ENCODE measurements at regions not wholly inside any gene's neighbourhood (a gene's known extent, or its start where the extent isn't known, plus 50 kb on each side); places are given as distances from the start of the nearest gene placed in this dataset.

DNA sequence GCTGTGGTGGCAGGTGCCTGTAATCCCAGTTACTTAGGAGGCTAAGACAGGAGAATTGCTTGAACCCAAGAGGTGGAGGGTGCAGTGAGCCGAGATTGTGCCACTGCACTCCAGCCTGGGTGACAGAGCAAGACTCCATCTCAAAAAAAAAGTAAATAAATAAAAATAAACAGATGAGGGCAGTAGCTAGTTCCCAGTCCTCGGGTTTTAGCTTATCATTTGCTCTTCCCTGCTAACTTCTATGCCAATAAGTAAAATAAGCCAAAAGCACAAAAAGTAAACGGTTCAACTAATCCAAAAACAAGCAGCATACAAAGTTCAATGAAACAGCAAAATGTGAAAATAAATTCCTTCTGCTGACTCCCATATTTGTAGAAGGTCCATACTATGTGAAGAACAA is 133.0 kb upstream of the TMCC3 start (continued):
- TF ChIP-seq, protein P1, sequence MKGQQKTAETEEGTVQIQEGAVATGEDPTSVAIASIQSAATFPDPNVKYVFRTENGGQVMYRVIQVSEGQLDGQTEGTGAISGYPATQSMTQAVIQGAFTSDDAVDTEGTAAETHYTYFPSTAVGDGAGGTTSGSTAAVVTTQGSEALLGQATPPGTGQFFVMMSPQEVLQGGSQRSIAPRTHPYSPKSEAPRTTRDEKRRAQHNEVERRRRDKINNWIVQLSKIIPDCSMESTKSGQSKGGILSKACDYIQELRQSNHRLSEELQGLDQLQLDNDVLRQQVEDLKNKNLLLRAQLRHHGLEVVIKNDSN (IDR thresholded peaks at IDR 0.05; ENCODE audit: borderline replicate concordance, low read depth), result no peak
- TF ChIP-seq TEAD4 (IDR thresholded peaks at IDR 0.05; ENCODE audit: borderline replicate concordance, insufficient read depth) (no peak), SMC3 (IDR thresholded peaks at IDR 0.05; ENCODE audit: low read depth, low read length) (no peak), GABPA (IDR thresholded peaks at IDR 0.05; ENCODE audit: low read depth) (no peak), NFIC (IDR thresholded peaks at IDR 0.05; ENCODE audit: borderline replicate concordance) (no peak), FOXM1 (IDR thresholded peaks at IDR 0.05; ENCODE audit: low read depth) (no peak), TCF12 (IDR thresholded peaks at IDR 0.05) (no peak)

GRCh38 chr12:94781835-94782234 is 131.5 kb upstream of the TMCC3 start:
- no peaks in the 10 kb centered on the region; the same call in 1 of the 2 replicates for H3K27me3 ChIP-seq (ENCODE audit: insufficient read depth)
- peaks cover 9% of the 10 kb centered on the region for H3F3A ChIP-seq (replicated peaks; ENCODE audit: insufficient read depth)
- ChIA-PET CTCF (interaction anchor here (0.9 to 1.1 kb wide), 2 partner anchors 17 to 18 kb away, joined by 3 to 4 read pairs; no protein-coding TSS in a partner anchor), POLR2A (no interaction called here)
- no peak overlapping the region for H2AFZ ChIP-seq (ENCODE audit: low read depth)
- H3K4me3 ChIP-seq (ENCODE audit: low read depth in 2 of 2, low read length in 1 of 2), result no peak overlapping the region
- H3K4me2 ChIP-seq, result no peak overlapping the region
- H3K9me2 ChIP-seq, result no peaks in the 10 kb centered on the region
- H3K79me2 ChIP-seq (ENCODE audit: insufficient read depth), result no peaks in the 10 kb centered on the region
- DNase-seq, result no peak
- H3K9me3 ChIP-seq, result no peaks in the 10 kb centered on the region
- peaks cover 0 to 11% of the 10 kb centered on the region in 2 experiments; a peak in 1 of 4 replicates for H3K4me1 ChIP-seq (ENCODE audit: control insufficient read depth in 1 of 2, insufficient read depth in 2 of 2, low read depth in 1 of 2, low read length in 1 of 2)
- H3K9ac ChIP-seq, result no peak overlapping the region
- TF ChIP-seq RAD21 (IDR thresholded peaks at IDR 0.05; ENCODE audit: low read length) (no peak), POLR2AphosphoS5 (IDR thresholded peaks at IDR 0.05; ENCODE audit: low read depth, low read length) (no peak), RFX5 (IDR thresholded peaks at IDR 0.05; ENCODE audit: low read length) (no peak), FOXM1 (IDR thresholded peaks at IDR 0.05; ENCODE audit: low read depth) (no peak), TAF1 (IDR thresholded peaks at IDR 0.05; ENCODE audit: borderline replicate concordance, low read depth, low read length) (no peak), MEF2A (IDR thresholded peaks at IDR 0.05; ENCODE audit: borderline replicate concordance, low read depth) (no peak), EZH2phosphoT487 (IDR thresholded peaks at IDR 0.05; ENCODE audit: borderline replicate concordance, low read depth) (no peak), TEAD4 (IDR thresholded peaks at IDR 0.05; ENCODE audit: borderline replicate concordance, insufficient read depth) (no peak), PBX3 (IDR thresholded peaks at IDR 0.05) (no peak), MXI1 (IDR thresholded peaks at IDR 0.05; ENCODE audit: low read depth, low read length) (no peak), CTCF (IDR thresholded peaks at IDR 0.05) (no peak), RXRA (IDR thresholded peaks at IDR 0.05; ENCODE audit: borderline replicate concordance, low read depth) (no peak), FOXJ3 (CRISPR knock-in tag; IDR thresholded peaks at IDR 0.05) (no peak), ZBTB33 (IDR thresholded peaks at IDR 0.05; ENCODE audit: borderline replicate concordance, low read depth) (no peak), CHD2 (IDR thresholded peaks at IDR 0.05; ENCODE audit: low read length, partially characterized antibody) (no peak), ELF1 (IDR thresholded peaks at IDR 0.05) (no peak), YY1 (IDR thresholded peaks at IDR 0.05; ENCODE audit: low read depth) (no peak), TCF12 (IDR thresholded peaks at IDR 0.05) (no peak), MAX (IDR thresholded peaks at IDR 0.05; ENCODE audit: low read depth) (no peak)
- TF ChIP-seq, protein P1 (IDR thresholded peaks at IDR 0.05; ENCODE audit: borderline replicate concordance, low read depth), result no peak
- no peaks in the 10 kb centered on the region for H3K36me3 ChIP-seq (replicated peaks in 1 of 2; ENCODE audit: control insufficient read depth in 1 of 2, insufficient read depth in 2 of 2, low read length in 1 of 2)
- 30% methylated on average over 2 of the region's 2 CpGs for WGBS (ENCODE audit: low lambda C conversion rate)
- H4K20me1 ChIP-seq (ENCODE audit: insufficient read depth), result no peaks in the 10 kb centered on the region
- H3K27ac ChIP-seq (ENCODE audit: low read depth in 2 of 2, low read length in 1 of 2), result no peak overlapping the region

Measured in SK-N-SH (cell line).